SK-N-SH (cell line): ENCODE measurements at regions not wholly inside any gene's neighbourhood (a gene's known extent, or its start where the extent isn't known, plus 50 kb on each side); places are given as distances from the start of the nearest gene placed in this dataset.

Experiments used
- CTCF ChIA-PET: fragments of 300-600, 350-600 bp; formaldehyde crosslinking; extraction: SDS; loops from one replicate; lab custom pipeline; 2021; lab: Yijun Ruan, JAX
- POLR2A ChIA-PET: fragments of 350-600 bp; sonication (Branson Sonifier 250); formaldehyde crosslinking; extraction: SDS; loops from one replicate; lab custom pipeline; 2020; ENCODE audit warnings: antibody characterized with exemption, inconsistent platforms; lab: Yijun Ruan, JAX
- DNase-seq: peaks from one replicate; pipeline ENCODE4 v3.0.0; 2012
- H2AFZ ChIP-seq: fragments of 200-600 bp; sonication (generic); 2 replicates; pipeline ENCODE4 v1.8.1; 2016; ENCODE audit warnings: antibody characterized with exemption, mild to moderate bottlenecking, low read depth
- H3F3A ChIP-seq: fragments of 200-600 bp; sonication (generic); replicated peaks from 2 replicates; pipeline ENCODE3; 2016; ENCODE audit warnings: antibody characterized with exemption, mild to moderate bottlenecking; ENCODE audit not compliant: insufficient read depth
- H3K27ac ChIP-seq, 2 experiments: fragments of 200-500 bp in 1 of 2; fragments of 200-600 bp in 1 of 2; sonication (Bioruptor generic) in 1 of 2; sonication (generic), shearing (Covaris generic) in 1 of 2; 2 replicates each; pipeline versions ENCODE4 v1.5.1 to v1.6.1; 2014 to 2016; ENCODE audit warnings: low read depth in 2 of 2, inconsistent platforms in 1 of 2, low read length in 1 of 2, mild to moderate bottlenecking in 1 of 2, mixed read lengths in 1 of 2
- H3K27me3 ChIP-seq: fragments of 200-600 bp; sonication (generic), shearing (Covaris generic); 2 replicates; pipeline ENCODE4 v1.6.1; 2016; ENCODE audit warnings: mixed run types; ENCODE audit not compliant: insufficient read depth
- H3K36me3 ChIP-seq, 2 experiments: fragments of 200-500 bp in 1 of 2; fragments of 200-600 bp in 1 of 2; sonication (Bioruptor generic) in 1 of 2; sonication (generic) in 1 of 2; replicated peaks in 1 of 2; 2 replicates each; pipeline versions ENCODE3 to v1.5.1; 2014 to 2016; ENCODE audit warnings: low read length in 1 of 2, mild to moderate bottlenecking in 1 of 2; ENCODE audit not compliant: insufficient read depth in 2 of 2, control insufficient read depth in 1 of 2
- H3K4me1 ChIP-seq, 2 experiments: fragments of 200-500 bp in 1 of 2; fragments of 200-600 bp in 1 of 2; sonication (Bioruptor generic) in 1 of 2; sonication (generic), shearing (Covaris generic) in 1 of 2; 2 replicates each; pipeline versions ENCODE4 v1.5.1 to v1.6.1; 2014 to 2016; ENCODE audit warnings: low read depth in 1 of 2, low read length in 1 of 2, mixed run types in 1 of 2; ENCODE audit not compliant: insufficient read depth in 2 of 2, control insufficient read depth in 1 of 2
- H3K4me2 ChIP-seq: fragments of 200-600 bp; sonication (generic), shearing (Covaris generic); 2 replicates; pipeline ENCODE4 v1.6.1; 2017; ENCODE audit warnings: mixed run types
- H3K4me3 ChIP-seq, 2 experiments: fragments of 200-500 bp in 1 of 2; fragments of 200-600 bp in 1 of 2; sonication (Bioruptor generic) in 1 of 2; sonication (generic), shearing (Covaris generic) in 1 of 2; 2 replicates each; pipeline versions ENCODE4 v1.5.1 to v1.8.1; 2014 to 2016; ENCODE audit warnings: low read depth in 2 of 2, inconsistent platforms in 1 of 2, low read length in 1 of 2, mild to moderate bottlenecking in 1 of 2, mixed read lengths in 1 of 2, moderate library complexity in 1 of 2
- H3K79me2 ChIP-seq: fragments of 200-600 bp; sonication (generic); 2 replicates; pipeline ENCODE4 v1.8.1; 2017; ENCODE audit warnings: mild to moderate bottlenecking; ENCODE audit not compliant: insufficient read depth
- H3K9ac ChIP-seq: fragments of 200-600 bp; sonication (generic); 2 replicates; pipeline ENCODE4 v1.6.1; 2017; ENCODE audit warnings: mixed run types
- H3K9me2 ChIP-seq: fragments of 200-600 bp; sonication (generic); 2 replicates; pipeline ENCODE4 v1.6.1; 2017; ENCODE audit warnings: mixed run types
- H3K9me3 ChIP-seq: fragments of 200-600 bp; sonication (generic); 2 replicates; pipeline ENCODE4 v1.6.1; 2017; ENCODE audit warnings: mixed run types, mild to moderate bottlenecking, moderate library complexity
- H4K20me1 ChIP-seq: fragments of 200-600 bp; sonication (generic); 2 replicates; pipeline ENCODE4 v1.6.1; 2017; ENCODE audit warnings: mild to moderate bottlenecking, mixed run types; ENCODE audit not compliant: insufficient read depth
- CTCF ChIP-seq: fragments of 200-600 bp; sonication (generic); IDR thresholded peaks from 2 replicates; pipeline ENCODE4 v1.6.1; 2017; ENCODE audit warnings: antibody characterized with exemption, mild to moderate bottlenecking, moderate library complexity
- ELF1 ChIP-seq: IDR thresholded peaks from 2 replicates; pipeline ENCODE4 v1.4.0; 2012
- EZH2phosphoT487 ChIP-seq: fragments of 200-600 bp; sonication (generic); IDR thresholded peaks from 2 replicates; pipeline ENCODE4 v1.6.1; 2017; ENCODE audit warnings: low read depth, mixed run types, mild to moderate bottlenecking, antibody characterized with exemption, moderate library complexity, borderline replicate concordance
- IRF3 ChIP-seq: fragments of 150-350 bp; IDR thresholded peaks from 2 replicates; pipeline ENCODE4 v1.6.1; 2016; ENCODE audit warnings: mild to moderate bottlenecking, low read depth, low read length
- JUND ChIP-seq: IDR thresholded peaks from 2 replicates; pipeline ENCODE4 v1.4.0; 2012
- MAX ChIP-seq: IDR thresholded peaks from 2 replicates; pipeline ENCODE4 v1.4.0; 2012; ENCODE audit warnings: low read depth
- MEF2A ChIP-seq: IDR thresholded peaks from 2 replicates; pipeline ENCODE4 v1.4.0; 2012; ENCODE audit warnings: low read depth, borderline replicate concordance
- MXI1 ChIP-seq: IDR thresholded peaks from 2 replicates; pipeline ENCODE4 v1.6.1; 2012; ENCODE audit warnings: mild to moderate bottlenecking, low read depth, low read length, improper control_type of control experiment
- RXRA ChIP-seq: IDR thresholded peaks from 2 replicates; pipeline ENCODE4 v1.4.0; 2012; ENCODE audit warnings: low read depth, mild to moderate bottlenecking, borderline replicate concordance
- YY1 ChIP-seq: IDR thresholded peaks from 2 replicates; pipeline ENCODE4 v1.4.0; 2012; ENCODE audit warnings: low read depth, mild to moderate bottlenecking
- WGBS: methylation state at CpG from one replicate; pipeline ENCODE4 v1.1.6; 2017; ENCODE audit warnings: low lambda C conversion rate; 5-methylcytosine and 5-hydroxymethylcytosine counted together

- WGBS: 14% methylated on average over 2 of the region's 2 CpGs
Measured at GRCh38 chr7:13433946-13434345, 555.5 kb downstream of the ETV1 start.

DNA sequence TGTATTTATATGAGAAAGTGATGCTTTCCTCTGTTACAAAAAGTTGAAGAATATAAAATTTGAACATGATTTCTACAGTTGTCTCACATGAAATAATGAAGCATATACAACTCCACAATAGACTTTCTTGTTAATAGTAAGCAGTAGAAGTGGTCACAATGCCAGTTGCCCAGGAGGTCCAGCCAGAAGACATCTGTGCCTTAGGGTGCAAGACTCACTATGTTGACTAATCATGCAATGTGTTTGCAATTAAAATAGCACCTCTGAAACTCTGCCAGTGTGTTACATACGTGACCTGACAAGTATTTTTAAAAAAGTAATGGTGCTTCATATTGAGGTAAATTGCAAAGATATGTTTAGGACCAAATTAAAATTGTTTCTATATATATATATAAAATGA is 547.2 kb downstream of the ETV1 start:
- no peak overlapping the region for H3K4me2 ChIP-seq
- no peaks in the 10 kb centered on the region for H3K79me2 ChIP-seq
- no peak for DNase-seq
- H3K4me3 ChIP-seq: no peak overlapping the region
- no peaks in the 10 kb centered on the region for H3K27me3 ChIP-seq
- no peaks in the 10 kb centered on the region for H3K9me2 ChIP-seq
- H3F3A ChIP-seq: no peaks in the 10 kb centered on the region
- POLR2A ChIA-PET: no interaction called here
- H3K9ac ChIP-seq: no peak overlapping the region
- no peaks in the 10 kb centered on the region for H4K20me1 ChIP-seq
- TF ChIP-seq YY1 (no peak), RXRA (no peak), MAX (no peak), JUND (no peak)
- TF ChIP-seq, all 33 proteins: peak for 0
- 2% methylated on average over 1 of the region's 1 CpG for WGBS
- CTCF ChIA-PET: interaction anchor here (1.3 kb wide), 1 partner anchor 10 kb away, joined by 3 read pairs; no protein-coding TSS in a partner anchor
- H2AFZ ChIP-seq: no peak overlapping the region
- H3K4me1 ChIP-seq: no peaks in the 10 kb centered on the region
- H3K27ac ChIP-seq: no peak overlapping the region
- no peaks in the 10 kb centered on the region for H3K9me3 ChIP-seq
- H3K36me3 ChIP-seq: no peaks in the 10 kb centered on the region

More at GRCh38 chr7:13433946-13434345, 555.5 kb downstream of the ETV1 start:
- POLR2A ChIA-PET: no interaction called here
- Histone ChIP-seq H4K20me1 (no peaks in the 10 kb centered on the region), H3K27me3 (no peaks in the 10 kb centered on the region), H3K9me3 (no peaks in the 10 kb centered on the region), H3K4me2 (no peak overlapping the region), H3K4me3 (no peak overlapping the region), H3K36me3 (no peaks in the 10 kb centered on the region), H3F3A (no peaks in the 10 kb centered on the region), H3K9me2 (no peaks in the 10 kb centered on the region), H3K4me1 (no peaks in the 10 kb centered on the region; a peak in 1 of 4 replicates), H2AFZ (no peak overlapping the region), H3K27ac (no peak overlapping the region), H3K9ac (no peak overlapping the region), H3K79me2 (no peaks in the 10 kb centered on the region)
- TF ChIP-seq MEF2A: no peak
- TF ChIP-seq MXI1: no peak
- TF ChIP-seq ELF1: no peak
- TF ChIP-seq IRF3: no peak
- no peak for TF ChIP-seq CTCF
- TF ChIP-seq EZH2phosphoT487: no peak
- no peak for DNase-seq
- CTCF ChIA-PET: interaction anchor here (1.1 kb wide), 1 partner anchor 12 kb away, joined by 3 read pairs; no protein-coding TSS in a partner anchor
